ENCODE measurements at regions not wholly inside any gene's neighbourhood (a gene's known extent, or its start where the extent isn't known, plus 50 kb on each side); places are given as distances from the start of the nearest gene placed in this dataset.
"Not testable (repeated sequence)": the region's sequence is repeated elsewhere in the genome, so short reads cannot be mapped to it uniquely, and the experiment has no call there.

DNA sequence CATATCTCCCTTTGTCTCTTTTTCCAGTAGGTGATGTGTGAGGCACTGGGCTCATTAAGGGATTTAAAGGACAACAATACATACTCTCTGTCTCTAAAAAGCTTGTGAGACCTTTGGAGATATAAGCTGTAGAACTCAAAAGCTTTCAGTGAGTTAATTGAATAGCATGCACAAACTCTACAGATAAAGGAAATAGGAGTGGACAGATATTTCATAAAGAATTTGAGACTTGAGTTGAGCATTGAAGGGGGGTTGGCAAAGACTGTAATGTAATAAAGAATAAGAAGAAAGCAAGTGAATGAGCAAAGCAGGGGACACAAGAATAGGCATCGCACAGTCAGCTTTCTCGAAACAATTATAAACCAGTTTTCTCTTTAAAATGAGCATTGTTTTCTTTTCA is 583.4 kb upstream of the DPPA4 start:
- no peak for DNase-seq

DNA sequence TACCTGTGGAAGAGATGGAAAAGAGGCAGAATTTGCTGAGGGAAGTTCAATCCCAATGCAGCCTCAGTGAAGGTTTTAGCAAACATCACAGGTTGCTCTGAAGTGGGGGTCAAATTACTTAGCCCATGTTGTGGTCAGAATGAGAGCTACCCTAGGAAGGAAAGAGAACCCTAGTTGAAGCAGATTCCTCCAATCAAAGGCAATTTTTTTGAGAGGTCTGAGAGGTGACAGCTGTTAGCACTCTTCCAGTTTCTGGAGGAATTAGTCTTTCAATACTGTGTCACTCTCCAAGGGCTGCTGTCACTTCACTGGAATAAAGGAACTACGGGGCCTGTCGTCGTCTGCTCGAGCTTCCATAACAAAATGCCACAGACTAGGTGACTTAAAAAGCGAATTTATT is 584.2 kb upstream of the DPPA4 start:
- no peak for DNase-seq

DNA sequence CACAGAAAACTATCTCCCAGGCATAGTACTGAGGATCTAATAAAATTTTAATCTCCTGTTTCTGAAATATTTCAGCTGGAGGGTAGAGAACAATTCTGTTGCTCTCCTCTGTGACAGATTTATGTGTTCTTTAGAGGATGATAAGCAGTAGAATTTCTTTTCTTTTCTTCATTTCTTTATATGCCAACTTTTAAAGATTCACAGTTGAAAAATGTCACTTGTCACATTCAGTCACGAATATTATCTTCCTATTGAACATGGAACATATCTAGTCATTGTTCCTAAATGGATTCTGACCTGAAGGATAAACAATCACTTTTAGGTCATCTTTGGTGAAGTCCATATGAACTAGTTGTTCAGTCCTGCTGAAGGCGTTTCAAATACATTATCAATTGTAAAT is 585.5 kb upstream of the DPPA4 start:
- DNase-seq: no peak

DNA sequence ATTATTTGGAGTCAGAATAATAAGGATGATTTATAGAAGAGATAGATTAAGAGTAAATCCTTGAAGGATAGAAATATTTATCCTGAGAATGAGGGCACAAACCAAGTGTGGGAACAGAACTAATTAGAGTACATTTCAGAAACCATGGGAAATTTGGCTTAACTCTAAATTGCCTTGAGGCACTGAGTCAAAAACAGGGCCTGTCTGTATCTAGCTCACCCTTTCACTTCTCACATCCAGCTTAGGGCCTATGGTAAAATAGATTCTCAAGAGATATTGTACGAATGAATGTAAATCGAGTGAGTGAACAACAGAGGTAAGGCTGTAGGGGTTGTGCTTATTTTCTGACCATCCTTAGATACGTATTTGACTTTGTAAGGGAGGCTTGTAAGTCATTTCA is 586.1 kb upstream of the DPPA4 start:
- DNase-seq: no peak

DNA sequence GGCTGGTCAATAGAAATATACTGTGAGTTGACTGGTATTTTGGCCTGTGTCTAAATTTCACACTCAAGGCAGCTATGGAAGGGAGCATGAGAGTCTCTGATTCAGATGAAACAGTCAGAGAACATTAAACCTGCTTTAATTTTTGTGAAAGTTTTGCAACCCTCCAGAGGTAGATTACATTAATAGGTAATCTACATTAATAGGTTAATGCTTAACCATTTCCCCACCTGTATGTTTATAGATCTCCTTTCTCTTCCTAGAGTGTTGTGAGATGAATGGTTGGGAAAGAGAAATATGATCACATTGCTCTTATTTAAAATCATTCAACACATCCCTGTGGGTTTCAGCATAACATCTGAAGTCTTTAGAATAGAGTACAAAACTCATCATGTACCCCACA is 586.9 kb upstream of the DPPA4 start:
- DNase-seq: no peak

DNA sequence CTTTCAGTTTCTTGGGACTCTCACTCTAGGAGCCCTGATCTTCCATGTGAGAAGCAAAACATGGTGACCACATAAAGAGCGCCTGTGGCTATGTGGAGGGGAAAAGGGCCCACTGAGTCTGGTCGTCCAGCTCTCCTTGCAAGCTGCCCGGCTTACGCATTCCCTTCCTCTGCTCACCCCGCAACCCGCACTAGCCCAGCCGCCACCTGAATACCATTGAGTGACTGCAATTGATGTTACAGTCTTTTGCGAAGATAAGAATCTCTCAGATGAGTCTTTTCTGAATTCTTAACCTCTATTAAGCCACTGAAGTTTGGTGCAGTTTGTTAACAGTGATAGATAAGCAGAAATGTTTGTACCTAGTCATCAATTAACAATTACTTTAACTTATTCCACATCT is 589.0 kb upstream of the DPPA4 start:
- DNase-seq: no peak

DNA sequence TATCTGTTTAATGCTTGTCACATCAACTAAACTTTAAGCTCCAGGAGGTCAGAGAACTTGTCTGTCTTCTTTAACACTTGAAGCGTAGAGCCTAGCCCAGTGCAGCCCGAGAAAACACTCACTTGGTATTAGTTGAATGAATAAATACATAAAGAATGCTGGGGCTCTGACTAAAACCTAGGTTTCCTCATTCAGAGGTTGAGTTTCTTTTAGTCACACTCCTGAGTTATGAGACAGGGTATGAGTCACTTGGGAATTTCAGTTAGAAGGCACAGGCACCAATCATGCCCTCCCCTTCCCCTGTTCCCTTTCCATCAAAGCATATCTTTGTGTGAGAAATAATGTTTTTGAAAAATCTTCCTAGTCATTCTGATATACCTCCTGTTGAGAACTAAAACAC is 589.8 kb upstream of the DPPA4 start:
- DNase-seq: no peak

DNA sequence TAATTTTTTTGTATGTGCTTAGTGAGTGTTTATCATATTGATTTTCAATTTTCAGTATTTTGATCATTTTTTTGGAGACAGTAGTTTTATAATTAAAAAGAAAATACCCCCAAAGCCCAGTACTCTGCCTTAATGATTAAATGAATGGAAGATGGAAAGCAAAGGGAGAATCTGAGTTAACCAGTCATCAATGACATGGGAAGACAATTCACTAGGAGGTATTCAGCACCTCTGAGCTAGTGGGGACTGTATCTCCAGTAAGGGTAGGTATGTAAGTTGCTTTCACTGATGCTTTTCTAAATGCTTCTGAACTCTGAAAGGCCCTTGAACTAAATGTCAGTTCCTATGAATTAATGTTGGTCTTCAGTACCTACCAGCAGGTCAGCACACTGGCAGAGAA is 590.4 kb upstream of the DPPA4 start:
- no peak for DNase-seq

DNA sequence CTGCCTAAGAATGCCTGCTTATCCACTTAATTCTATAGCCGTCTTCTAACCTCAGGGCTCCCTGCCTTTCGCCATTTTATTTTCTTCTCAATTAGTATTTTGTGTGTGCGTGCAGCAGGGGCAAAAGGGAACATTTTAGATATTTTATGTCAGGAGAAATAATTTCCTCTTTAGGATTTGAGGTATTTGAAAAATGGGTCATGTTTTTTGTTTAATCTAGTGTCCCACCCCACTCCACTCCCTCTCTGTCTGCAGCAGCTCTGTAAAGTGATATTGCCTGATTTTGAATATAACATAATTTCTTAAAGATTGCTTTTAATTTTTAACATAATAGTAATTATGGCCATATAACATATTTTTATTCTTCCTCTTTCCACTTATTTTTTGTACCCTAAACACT is 593.2 kb upstream of the DPPA4 start:
- no peak for DNase-seq

DNA sequence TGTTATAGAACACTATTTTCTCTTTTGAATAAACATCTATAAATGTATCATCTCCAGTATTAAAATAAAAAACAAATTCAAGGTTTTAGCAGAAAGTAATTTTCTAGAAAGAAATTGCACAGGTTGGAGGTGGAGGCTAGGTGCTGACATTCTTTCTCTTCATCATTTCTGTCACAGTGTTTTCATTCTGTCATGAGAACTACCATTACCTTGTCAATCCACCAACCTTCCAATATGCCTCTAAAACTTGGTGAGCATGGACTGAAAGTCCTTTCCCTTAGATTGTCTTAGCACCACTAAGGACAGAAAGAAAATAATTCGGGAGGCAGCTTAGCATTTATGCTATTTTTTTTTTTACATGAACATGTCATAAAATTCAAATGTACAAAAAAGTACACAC is 596.2 kb upstream of the DPPA4 start:
- DNase-seq: no peak

DNA sequence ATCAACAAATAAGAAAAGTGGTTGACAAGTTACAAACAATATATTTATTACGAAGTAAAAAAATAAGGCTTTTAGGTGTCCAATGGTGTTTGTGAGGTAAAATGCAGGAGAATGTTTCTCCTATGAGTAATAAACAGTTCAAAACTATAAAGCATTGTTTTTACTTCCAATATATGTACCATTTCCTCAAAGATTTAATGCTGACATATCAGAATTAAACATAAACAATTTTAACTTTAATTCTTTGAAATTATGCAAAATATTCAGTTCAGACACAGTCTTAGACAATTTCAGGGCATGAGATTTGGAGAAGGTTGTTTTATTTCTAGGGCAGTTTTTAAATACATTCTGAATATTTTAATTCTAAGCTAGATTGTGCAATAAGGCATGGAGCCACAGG is 602.5 kb upstream of the DPPA4 start:
- no peak for DNase-seq

DNA sequence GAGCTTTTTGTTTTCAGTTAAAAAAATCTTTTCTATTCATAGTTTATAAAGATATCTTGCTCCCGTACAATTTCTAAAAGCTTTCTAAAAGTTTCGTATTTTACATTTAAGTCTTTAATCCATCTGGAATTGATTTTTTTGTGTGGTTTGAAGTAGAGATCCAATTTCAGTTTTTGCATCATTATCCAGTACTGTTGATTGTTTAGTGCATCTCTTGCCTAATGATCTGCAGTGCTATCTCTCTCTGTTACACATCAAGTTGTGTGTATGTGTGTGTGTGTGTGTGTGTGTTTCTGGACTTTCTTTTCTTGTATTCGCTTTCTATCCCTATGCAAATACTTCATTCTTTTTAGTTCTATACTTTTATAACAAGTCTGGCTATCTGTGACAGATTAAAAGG is 605.8 kb upstream of the DPPA4 start:
- no peak for DNase-seq

DNA sequence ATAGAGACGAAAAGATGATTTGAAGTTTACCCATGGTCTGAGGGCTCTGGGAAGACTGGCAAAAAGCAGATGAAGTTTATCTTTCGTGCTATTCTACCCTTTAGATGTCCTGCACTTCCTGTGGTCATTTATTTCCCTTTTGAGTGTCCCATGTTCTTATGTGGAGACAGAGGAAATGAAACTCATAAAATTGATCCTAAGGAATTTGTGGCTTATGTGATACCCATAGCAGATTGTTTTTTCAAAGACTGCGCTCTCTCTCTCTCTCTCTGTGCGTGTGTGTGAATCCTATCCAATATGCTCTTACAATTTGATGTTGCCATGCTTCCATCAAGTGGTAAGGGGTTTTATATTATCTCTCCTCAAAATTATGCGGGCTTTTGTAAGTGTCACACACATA is 607.5 kb upstream of the DPPA4 start:
- DNase-seq: no peak

DNA sequence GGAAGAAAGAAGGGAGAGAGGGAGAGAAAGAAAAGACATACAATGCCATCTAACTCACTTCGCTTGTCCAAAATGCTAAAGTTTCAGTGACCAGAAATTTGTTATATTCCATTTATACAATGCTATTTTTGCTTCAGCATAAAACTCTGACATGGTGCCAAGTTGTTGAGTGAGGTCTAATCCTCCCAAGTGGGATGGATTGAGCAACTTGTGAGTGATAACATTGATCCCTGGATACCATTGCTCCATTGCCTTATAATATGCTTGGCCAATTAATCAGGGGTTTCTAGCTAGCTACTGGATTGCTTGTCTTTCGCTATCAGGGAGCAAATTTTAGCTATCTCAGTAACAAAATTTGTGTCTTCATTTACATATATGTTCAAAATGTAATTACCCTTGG is 615.6 kb upstream of the DPPA4 start:
- DNase-seq: no peak

DNA sequence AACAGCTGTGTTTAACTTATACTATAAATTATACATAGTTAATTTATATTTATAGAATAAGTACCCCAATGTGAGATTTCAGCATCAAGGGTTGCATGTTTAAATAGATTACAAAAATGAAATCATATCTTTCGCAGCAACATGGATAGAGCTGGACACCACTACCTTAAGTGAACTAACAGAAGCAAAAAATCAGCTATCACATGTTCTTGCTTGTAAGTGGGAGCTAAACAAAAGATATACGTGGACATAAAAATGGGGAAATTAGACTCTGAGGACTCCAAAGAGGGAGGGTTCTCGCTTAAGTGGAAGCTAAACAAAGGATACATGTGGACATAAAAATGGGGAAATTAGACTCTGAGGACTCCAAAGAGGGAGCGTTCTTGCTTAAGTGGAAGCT is 626.5 kb upstream of the DPPA4 start:
- no peak for DNase-seq

DNA sequence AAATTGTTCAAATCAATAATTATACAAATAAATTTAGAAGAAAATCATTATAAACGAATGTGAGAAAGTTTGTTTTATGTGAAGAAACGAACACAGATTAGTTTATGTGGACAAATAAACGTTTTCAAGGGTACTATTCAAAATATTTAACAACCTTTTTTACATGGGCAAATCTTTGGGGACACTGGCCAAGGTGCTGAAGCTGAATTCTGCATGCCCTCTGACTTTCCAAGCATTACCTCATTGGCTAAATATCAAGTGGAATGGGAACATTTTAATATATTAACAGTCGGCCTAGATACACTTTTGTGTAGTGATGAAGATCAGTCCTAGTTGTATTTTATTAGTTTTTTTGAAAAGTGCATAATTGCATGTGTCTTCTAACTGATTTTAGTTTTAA is 636.4 kb upstream of the DPPA4 start:
- DNase-seq: no peak

DNA sequence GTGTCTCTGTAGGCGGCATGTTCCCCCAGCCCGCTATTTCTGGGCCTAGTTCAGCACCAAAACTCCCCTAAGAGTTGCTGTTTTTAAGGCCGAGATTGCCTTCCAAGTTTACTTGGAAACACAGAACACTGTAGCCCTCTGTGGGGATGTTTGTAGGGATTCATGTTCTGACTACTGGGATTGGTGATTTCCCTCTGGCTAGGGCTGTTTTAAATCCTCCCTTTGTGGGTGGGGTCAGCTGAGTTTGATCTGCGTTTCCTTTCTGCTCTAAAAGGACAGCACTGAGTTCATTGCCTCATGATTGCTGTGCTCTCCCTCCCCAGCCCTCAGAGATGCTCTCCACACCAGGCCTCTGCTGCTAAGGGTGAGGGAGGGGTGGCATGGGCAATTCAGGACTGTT is 640.6 kb upstream of the DPPA4 start:
- DNase-seq: no peak

DNA sequence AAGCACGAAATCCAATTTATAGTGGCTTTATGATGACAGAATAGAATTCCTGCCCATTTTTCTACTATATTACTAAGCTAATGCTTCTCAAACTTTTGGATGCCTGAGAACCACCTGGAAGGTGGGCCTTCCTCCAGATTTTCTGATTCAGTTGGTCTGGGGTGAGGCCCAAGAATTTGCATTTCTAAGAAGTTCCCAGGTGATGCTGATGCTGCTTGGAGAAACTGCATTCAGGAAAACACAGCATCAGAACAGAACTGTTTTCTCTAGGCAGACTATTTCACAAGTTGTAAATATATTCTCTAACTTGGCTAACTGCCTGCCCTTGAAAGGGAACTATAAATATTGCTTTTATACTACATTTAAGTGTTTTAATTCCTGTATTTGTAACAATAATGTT is 644.9 kb upstream of the DPPA4 start:
- no peak for DNase-seq

DNA sequence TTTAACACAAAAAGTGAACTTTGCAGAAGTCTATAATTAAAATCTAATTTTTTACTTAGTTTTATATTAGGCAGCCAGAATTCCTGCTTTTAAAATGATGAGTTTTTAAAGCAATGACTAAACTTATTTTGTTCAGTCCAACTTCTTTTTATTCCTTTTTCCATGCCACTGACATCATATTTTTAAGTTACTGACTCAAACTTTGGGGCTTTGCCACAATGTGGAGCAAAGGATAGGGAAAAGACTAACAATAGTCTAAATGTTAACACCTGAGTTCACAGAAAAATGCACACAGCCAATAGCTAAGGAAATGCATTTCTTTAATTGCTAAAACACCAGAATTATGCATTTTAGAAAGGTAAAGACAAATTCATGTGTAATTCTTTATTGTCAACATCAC is 647.6 kb upstream of the DPPA4 start:
- DNase-seq: no peak

DNA sequence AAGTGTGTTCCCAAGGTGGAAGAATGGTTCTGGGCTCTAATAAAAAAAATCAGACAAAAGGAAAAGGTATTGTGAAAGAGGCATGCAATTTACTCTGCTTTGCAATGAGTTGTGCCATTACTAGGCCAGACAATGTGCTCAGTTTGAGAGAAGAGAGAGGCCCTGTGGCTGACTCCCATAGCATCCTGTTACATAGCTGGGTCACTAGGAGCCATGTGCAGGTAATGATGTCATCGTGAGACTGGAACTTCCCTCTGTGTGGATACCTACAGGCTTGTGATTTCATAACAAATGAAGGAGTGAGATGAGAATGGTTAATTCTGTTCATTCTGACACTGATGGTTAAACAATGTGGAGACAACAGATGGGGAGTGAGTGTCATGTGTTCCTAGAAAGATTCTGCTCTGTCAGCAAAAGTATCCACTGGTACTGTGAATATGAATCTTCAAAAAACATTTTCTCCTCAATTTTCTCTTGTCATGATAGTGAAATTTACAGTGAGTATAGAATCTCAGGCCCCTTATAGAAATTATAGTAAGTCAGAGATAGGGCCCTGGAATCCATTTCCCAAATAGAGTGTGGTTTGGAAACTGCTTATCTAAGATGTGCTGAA is 648.7 kb upstream of the DPPA4 start:
- DNase-seq: no peak

DNA sequence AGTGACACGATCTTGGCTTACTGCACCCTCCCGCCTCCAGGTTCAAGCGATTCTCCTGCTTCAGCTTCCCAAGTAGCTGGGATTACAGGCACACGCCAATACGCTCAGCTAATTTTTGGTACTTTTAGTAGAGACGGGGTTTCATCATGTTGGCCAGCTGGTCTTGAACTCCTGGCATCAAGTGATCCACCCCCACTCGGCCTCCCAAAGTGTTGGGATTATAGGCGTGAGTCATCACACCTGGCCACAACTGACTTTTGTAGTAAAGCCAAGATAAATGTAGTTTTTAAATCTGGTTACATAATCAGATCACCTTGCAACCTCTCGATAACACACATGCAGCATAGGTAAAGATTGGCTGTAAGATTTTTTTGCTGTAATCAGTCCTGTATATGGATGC is 657.5 kb upstream of the DPPA4 start:
- DNase-seq: no peak

DNA sequence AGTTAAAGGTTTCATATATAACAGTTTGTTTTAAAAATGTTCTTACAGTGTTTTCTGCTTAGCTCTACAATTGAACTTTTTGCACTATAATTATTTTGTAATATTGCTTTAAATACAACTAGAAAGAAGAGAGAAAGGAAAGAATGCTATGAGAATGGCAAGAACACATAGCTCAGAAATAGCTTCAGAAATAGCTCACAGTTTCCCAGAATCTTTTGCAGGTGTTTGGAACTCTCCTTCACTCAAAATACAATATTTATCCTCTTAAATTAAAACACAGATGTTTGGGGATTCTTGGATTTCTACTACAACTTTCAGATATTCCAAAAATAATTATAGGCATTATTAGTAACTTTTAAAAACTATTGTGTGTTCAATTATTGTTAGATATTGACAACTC is 658.0 kb upstream of the DPPA4 start:
- no peak for DNase-seq

DNA sequence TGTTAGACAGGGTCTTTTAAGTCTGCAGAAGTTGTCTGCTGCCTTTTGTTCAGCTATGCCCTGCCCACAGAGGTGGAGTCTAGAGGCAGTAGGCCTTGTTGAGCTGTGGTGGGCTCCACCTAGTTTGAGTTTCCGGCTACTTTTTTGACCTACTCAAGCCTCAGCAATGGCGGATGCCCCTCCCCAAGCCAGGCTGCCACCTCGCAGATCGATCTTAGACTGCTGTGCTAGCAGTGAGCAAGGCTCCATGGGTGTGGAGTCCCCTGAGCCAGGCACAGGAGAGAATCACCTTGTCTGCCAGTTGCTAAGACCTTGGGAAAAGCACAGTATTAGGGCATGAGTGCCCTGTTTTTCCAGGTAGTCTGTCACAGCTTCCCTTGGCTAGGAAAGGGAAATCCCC is 664.6 kb upstream of the DPPA4 start:
- not testable (repeated sequence) for DNase-seq

DNA sequence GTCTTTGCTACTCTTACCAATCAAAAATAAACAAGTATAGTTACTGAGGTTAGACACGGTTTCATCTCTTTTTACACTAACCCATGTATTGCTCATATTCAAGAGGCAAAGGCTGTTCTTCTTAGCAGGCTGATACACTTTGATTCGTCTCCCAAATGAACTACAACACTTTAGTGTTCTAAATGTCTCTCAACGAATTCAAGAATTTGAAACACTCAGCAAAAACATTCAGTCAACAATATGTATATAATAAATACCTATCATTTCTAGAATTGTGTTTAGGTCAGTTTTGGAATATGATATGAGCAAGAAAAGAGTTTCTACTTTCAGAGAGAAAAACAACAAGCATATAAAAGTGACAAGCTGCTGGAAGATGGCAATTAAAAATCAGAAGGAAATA is 669.6 kb upstream of the DPPA4 start:
- DNase-seq: no peak

DNA sequence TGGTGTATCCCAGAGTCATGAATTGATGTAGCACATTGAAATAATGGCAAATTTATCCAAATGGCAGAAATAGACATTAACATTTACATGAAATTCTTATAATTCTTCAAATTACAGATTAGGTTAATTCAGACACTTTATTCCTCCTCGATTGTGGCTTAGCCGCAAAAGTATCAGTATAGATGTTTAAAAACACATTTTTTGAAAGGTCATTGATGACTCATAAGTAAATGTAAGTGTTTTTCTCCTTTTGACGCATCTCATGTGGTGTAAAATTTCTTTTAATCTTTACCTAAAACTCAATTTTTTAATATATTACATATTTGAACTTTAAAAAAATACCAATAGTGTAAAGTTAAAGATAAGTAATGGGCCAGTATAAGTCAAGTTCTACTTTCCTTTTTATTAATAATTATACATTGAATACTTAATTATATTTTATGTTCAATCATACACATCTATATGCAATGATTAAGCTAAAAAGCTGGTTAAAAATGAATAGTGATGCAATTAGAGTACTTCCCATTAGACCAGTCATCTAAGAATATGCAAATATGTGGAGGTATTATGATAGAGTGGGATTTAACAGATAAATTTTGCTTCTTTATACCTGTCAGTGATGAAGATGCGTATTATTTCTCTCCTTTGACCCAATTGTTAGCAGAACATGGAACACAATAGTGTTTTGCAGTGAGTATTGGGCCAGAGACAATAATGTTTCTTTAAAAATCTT is 678.1 kb upstream of the DPPA4 start:
- DNase-seq: no peak

Measured in stimulated activated CD4-positive, alpha-beta T cell treated with anti-CD3 and anti-CD28 coated beads, Interleukin-2, amount 100 ng/mL, for 24 hours (primary cell).